ENCODE measurements at regions not wholly inside any gene's neighbourhood (a gene's known extent, or its start where the extent isn't known, plus 50 kb on each side); places are given as distances from the start of the nearest gene placed in this dataset.

DNA sequence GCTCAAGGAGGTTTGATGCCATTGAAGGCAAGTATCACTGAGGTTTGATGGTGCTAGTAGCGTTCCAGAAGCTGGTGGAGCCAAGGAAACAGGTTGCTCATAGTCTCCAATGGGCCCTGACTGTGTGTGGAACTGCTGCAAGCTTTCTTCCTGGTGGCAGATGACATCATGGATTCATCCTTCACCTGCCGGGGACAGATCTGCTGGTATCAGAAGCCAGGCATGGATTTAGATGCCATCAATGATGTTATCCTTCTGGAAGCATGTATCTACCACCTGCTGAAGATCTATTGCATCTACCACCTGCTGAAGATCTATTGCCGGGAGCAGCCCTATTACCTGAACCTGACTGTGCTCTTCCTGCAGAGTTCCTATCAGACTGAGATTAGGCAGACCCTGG, 734.4 kb downstream of the PLA2G4A start:
- DNase-seq = no peak
- Histone ChIP-seq H3K36me3 (ENCODE audit: control insufficient read depth in 4 of 4, insufficient read depth in 4 of 4, low read length in 4 of 4) (no peaks in the 10 kb centered on the region), H3K9ac (ENCODE audit: insufficient read depth in 1 of 2, low read length in 2 of 2) (no peak overlapping the region), H3K9me3 (ENCODE audit: control insufficient read depth in 4 of 4, insufficient read depth in 3 of 4, low read length in 3 of 4) (peaks cover 0 to 2% (median 0%) of the 10 kb centered on the region in 4 donors), H3K4me3 (no peak overlapping the region), H3K27ac (ENCODE audit: low read depth in 1 of 2, low read length in 1 of 2) (no peak overlapping the region), H3K4me1 (ENCODE audit: control insufficient read depth in 5 of 5, insufficient read depth in 5 of 5, low read length in 5 of 5) (no peaks in the 10 kb centered on the region), H3K27me3 (ENCODE audit: control insufficient read depth in 3 of 3, insufficient read depth in 3 of 3, low read length in 2 of 3) (no peaks in the 10 kb centered on the region)
- ATAC-seq (ENCODE audit: insufficient read depth, low FRiP score) = no peak
- WGBS, 2 donors = 83 to 85% methylated on average over 3 of the region's 3 CpGs
- TF ChIP-seq, protein P1, sequence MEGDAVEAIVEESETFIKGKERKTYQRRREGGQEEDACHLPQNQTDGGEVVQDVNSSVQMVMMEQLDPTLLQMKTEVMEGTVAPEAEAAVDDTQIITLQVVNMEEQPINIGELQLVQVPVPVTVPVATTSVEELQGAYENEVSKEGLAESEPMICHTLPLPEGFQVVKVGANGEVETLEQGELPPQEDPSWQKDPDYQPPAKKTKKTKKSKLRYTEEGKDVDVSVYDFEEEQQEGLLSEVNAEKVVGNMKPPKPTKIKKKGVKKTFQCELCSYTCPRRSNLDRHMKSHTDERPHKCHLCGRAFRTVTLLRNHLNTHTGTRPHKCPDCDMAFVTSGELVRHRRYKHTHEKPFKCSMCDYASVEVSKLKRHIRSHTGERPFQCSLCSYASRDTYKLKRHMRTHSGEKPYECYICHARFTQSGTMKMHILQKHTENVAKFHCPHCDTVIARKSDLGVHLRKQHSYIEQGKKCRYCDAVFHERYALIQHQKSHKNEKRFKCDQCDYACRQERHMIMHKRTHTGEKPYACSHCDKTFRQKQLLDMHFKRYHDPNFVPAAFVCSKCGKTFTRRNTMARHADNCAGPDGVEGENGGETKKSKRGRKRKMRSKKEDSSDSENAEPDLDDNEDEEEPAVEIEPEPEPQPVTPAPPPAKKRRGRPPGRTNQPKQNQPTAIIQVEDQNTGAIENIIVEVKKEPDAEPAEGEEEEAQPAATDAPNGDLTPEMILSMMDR (IDR thresholded peaks at IDR 0.05; ENCODE audit: control extremely low read depth, extremely low read depth) = no peak

DNA sequence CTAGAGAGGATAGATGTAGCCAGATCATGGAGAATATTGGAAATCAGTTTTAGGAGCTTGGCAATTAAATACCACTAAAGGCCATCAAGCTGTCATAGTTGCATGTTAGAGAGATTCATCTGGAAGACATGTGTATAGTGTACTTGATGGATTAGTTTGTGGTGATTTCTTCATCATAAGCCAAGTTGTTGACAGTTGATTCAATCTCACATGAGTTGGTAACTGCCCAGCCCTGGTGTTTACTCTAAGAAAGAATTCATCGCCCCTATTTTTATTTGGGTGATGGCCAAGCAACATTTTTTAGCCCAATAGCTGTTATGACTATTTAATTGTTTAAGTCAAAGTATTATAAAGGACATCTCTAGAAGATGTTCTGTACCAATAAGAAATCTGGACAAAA, 737.6 kb downstream of the PLA2G4A start:
- H3K36me3 ChIP-seq (ENCODE audit: control insufficient read depth in 4 of 4, insufficient read depth in 4 of 4, low read length in 4 of 4) = no peaks in the 10 kb centered on the region
- no peak overlapping the region for H3K9ac ChIP-seq (ENCODE audit: insufficient read depth in 1 of 2, low read length in 2 of 2)
- DNase-seq (no peak), ATAC-seq (ENCODE audit: insufficient read depth, low FRiP score) (no peak)
- H3K27me3 ChIP-seq (ENCODE audit: control insufficient read depth in 3 of 3, insufficient read depth in 3 of 3, low read length in 2 of 3) = no peaks in the 10 kb centered on the region
- H3K4me1 ChIP-seq (ENCODE audit: control insufficient read depth in 5 of 5, insufficient read depth in 5 of 5, low read length in 5 of 5) = no peaks in the 10 kb centered on the region
- H3K9me3 ChIP-seq (ENCODE audit: control insufficient read depth in 4 of 4, insufficient read depth in 3 of 4, low read length in 3 of 4) = peaks cover 0 to 2% (median 0%) of the 10 kb centered on the region in 4 donors
- no peak overlapping the region for H3K4me3 ChIP-seq
- TF ChIP-seq, protein P1 (IDR thresholded peaks at IDR 0.05; ENCODE audit: control extremely low read depth, extremely low read depth) = no peak
- 65 to 84% methylated on average over 1 of the region's 1 CpG for WGBS, 2 donors
- H3K27ac ChIP-seq (ENCODE audit: low read depth in 1 of 2, low read length in 1 of 2) = no peak overlapping the region

DNA sequence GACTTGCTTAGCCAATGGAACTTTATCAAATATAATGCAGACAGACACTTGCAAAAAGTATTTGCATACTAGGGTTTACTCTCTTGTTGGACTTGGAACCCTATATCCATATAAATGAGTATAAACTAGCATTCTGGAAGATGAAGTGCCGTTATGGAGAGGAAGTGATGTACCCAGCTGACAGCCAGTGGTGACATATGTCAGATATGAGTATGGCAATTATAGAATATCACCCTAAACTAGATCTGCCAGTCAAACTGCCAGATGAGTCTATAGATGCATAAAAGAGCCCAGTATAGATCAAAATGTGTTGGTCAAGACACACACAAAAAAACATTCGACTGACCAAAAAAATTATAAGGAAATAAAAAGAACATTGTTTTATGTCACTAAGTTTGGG, 739.3 kb downstream of the PLA2G4A start:
- no peak overlapping the region for H3K4me3 ChIP-seq
- no peaks in the 10 kb centered on the region for H3K27me3 ChIP-seq (ENCODE audit: control insufficient read depth in 3 of 3, insufficient read depth in 3 of 3, low read length in 2 of 3)
- H3K9ac ChIP-seq (ENCODE audit: insufficient read depth in 1 of 2, low read length in 2 of 2) = no peak overlapping the region
- H3K4me1 ChIP-seq (ENCODE audit: control insufficient read depth in 5 of 5, insufficient read depth in 5 of 5, low read length in 5 of 5) = no peaks in the 10 kb centered on the region
- peaks cover 0 to 2% (median 0%) of the 10 kb centered on the region in 4 donors for H3K9me3 ChIP-seq (ENCODE audit: control insufficient read depth in 4 of 4, insufficient read depth in 3 of 4, low read length in 3 of 4)
- H3K27ac ChIP-seq (ENCODE audit: low read depth in 1 of 2, low read length in 1 of 2) = no peak overlapping the region
- DNase-seq (no peak), ATAC-seq (ENCODE audit: insufficient read depth, low FRiP score) (no peak)
- WGBS, 2 donors = 75 to 80% methylated on average over 2 of the region's 2 CpGs
- H3K36me3 ChIP-seq (ENCODE audit: control insufficient read depth in 4 of 4, insufficient read depth in 4 of 4, low read length in 4 of 4) = no peaks in the 10 kb centered on the region
- TF ChIP-seq, protein P1 (IDR thresholded peaks at IDR 0.05; ENCODE audit: control extremely low read depth, extremely low read depth) = no peak

DNA sequence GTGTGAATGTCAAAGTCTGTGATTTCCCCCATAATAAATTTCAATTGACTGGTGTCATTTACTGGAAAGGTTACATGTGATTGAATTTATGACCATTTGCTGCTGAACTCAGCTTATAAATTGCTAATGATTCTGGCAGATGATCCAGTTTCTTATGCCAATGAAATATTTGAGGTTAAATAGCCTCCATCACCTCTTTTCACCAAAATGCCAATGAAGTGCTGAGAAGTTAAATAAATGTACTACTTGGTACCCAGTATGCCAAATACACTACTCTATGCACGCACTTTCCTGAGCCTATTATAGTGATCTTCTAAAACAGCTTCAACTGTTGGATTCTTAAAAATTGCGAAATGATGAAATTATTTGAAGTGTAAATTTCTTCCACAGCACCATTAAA, 741.4 kb downstream of the PLA2G4A start:
- H3K4me3 ChIP-seq = no peak overlapping the region
- DNase-seq (no peak), ATAC-seq (ENCODE audit: insufficient read depth, low FRiP score) (no peak)
- H3K9me3 ChIP-seq (ENCODE audit: control insufficient read depth in 4 of 4, insufficient read depth in 3 of 4, low read length in 3 of 4) = peaks cover 0 to 2% (median 0%) of the 10 kb centered on the region in 4 donors
- no peaks in the 10 kb centered on the region for H3K36me3 ChIP-seq (ENCODE audit: control insufficient read depth in 4 of 4, insufficient read depth in 4 of 4, low read length in 4 of 4)
- WGBS, 2 donors = 83 to 85% methylated on average over 2 of the region's 2 CpGs
- H3K9ac ChIP-seq (ENCODE audit: insufficient read depth in 1 of 2, low read length in 2 of 2) = no peak overlapping the region
- H3K4me1 ChIP-seq (ENCODE audit: control insufficient read depth in 5 of 5, insufficient read depth in 5 of 5, low read length in 5 of 5) = no peaks in the 10 kb centered on the region
- no peaks in the 10 kb centered on the region for H3K27me3 ChIP-seq (ENCODE audit: control insufficient read depth in 3 of 3, insufficient read depth in 3 of 3, low read length in 2 of 3)
- H3K27ac ChIP-seq (ENCODE audit: low read depth in 1 of 2, low read length in 1 of 2) = no peak overlapping the region
- TF ChIP-seq, protein P1 (IDR thresholded peaks at IDR 0.05; ENCODE audit: control extremely low read depth, extremely low read depth) = no peak
